A549 (cell line): ENCODE measurements at regions not wholly inside any gene's neighbourhood (a gene's known extent, or its start where the extent isn't known, plus 50 kb on each side); places are given as distances from the start of the nearest gene placed in this dataset.

Experiments
- CTCF ChIP-seq: fragments of >200 bp; sonication (Bioruptor Twin); formaldehyde crosslinking; IDR thresholded peaks from 3 replicates; pipeline ENCODE4 v1.5.1; 2016
- EHMT2 ChIP-seq: fragments of 200-600 bp; sonication (generic); IDR thresholded peaks from 2 replicates; pipeline ENCODE4 v1.6.1; 2016; ENCODE audit warnings: antibody characterized with exemption, low read depth, mild to moderate bottlenecking, moderate library complexity
- MAFK ChIP-seq: fragments of 450-650 bp; IDR thresholded peaks from 2 replicates; pipeline ENCODE4 v1.6.1; 2014; ENCODE audit not compliant: partially characterized antibody
- REST ChIP-seq: fragments of 200-600 bp; sonication (generic); IDR thresholded peaks from 2 replicates; pipeline ENCODE4 v1.6.1; 2016; ENCODE audit warnings: antibody characterized with exemption, mild to moderate bottlenecking, moderate library complexity

DNA sequence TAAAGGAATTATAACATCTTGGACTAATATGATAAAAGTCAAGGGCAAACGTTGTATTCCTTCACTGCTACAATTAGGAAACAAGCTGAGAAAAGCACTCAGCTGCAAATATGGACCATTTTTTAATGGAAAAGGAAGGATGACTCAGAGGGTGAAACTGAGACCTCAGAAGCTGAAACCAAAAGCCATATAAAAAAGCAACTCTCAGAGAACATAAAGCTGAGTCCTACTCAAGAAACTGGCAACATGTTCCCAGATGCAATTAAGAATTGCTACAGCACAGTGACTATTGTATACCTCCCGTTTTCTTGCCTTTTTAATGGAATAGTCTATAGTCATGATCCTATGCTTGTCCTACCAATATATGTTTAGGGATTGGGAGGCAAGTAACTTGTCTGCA, 1106.4 kb upstream of the INTU start:
- TF ChIP-seq CTCF (no peak), REST (no peak), EHMT2 (no peak), MAFK (no peak)
